Tongue (tissue), 1 donor: ENCODE measurements at regions not wholly inside any gene's neighbourhood (a gene's known extent, or its start where the extent isn't known, plus 50 kb on each side); places are given as distances from the start of the nearest gene placed in this dataset.

ENCODE experiments used
- DNase-seq: peaks from one replicate; pipeline ENCODE4 v3.0.0-alpha.2; 2015

GRCh38 chr15:72965671-72966070 lies 86.6 kb upstream of the NEO1 start:
- DNase-seq: no peak

GRCh38 chr15:72964542-72964941 lies 87.7 kb upstream of the NEO1 start:
- DNase-seq: no peak

- no peak for DNase-seq
These were observed 88.1 kb upstream of the NEO1 start for GRCh38 chr15:72964135-72964534.

GRCh38 chr15:72962054-72962702 lies 90.1 kb upstream of the NEO1 start:
- DNase-seq: no peak

GRCh38 chr15:72961346-72961745 lies 90.9 kb upstream of the NEO1 start:
- peak; percentile 41 for DNase-seq

- no peak for DNase-seq
These were observed 93.6 kb upstream of the NEO1 start for GRCh38 chr15:72958634-72959033.

GRCh38 chr15:72953306-72953705 lies 99.0 kb upstream of the NEO1 start:
- no peak for DNase-seq

GRCh38 chr15:72952151-72952550 lies 100.1 kb upstream of the NEO1 start:
- no peak for DNase-seq

GRCh38 chr15:72948662-72949061 lies 103.6 kb upstream of the NEO1 start:
- DNase-seq: no peak

GRCh38 chr15:72947709-72948108 lies 104.6 kb upstream of the NEO1 start:
- DNase-seq: no peak

- DNase-seq: no peak
These were observed 107.7 kb upstream of the NEO1 start for GRCh38 chr15:72944565-72944964.

- no peak for DNase-seq
These were observed 112.0 kb upstream of the NEO1 start for GRCh38 chr15:72940229-72940622.

GRCh38 chr15:72939514-72940228 lies 112.6 kb upstream of the NEO1 start:
- no peak for DNase-seq

- DNase-seq: no peak
These were observed 115.3 kb upstream of the NEO1 start for GRCh38 chr15:72936691-72937679.

GRCh38 chr15:72936237-72936636 lies 116.0 kb upstream of the NEO1 start:
- no peak for DNase-seq

GRCh38 chr15:72935521-72935920 lies 116.7 kb upstream of the NEO1 start:
- DNase-seq: no peak

GRCh38 chr15:72934921-72935320 lies 117.3 kb upstream of the NEO1 start:
- peak; percentile 15 for DNase-seq

- DNase-seq: no peak
These were observed 118.3 kb upstream of the NEO1 start for GRCh38 chr15:72933976-72934375.

GRCh38 chr15:72932472-72932871 lies 119.8 kb upstream of the NEO1 start:
- DNase-seq: no peak

GRCh38 chr15:72927451-72927850 lies 124.8 kb upstream of the NEO1 start:
- DNase-seq: no peak

GRCh38 chr15:72925661-72926060 lies 126.6 kb upstream of the NEO1 start:
- no peak for DNase-seq

GRCh38 chr15:72923289-72923688 lies 129.0 kb upstream of the NEO1 start:
- no peak for DNase-seq

GRCh38 chr15:72920551-72920950 lies 131.7 kb upstream of the NEO1 start:
- no peak for DNase-seq
